HepG2 (cell line): ENCODE measurements at regions not wholly inside any gene's neighbourhood (a gene's known extent, or its start where the extent isn't known, plus 50 kb on each side); places are given as distances from the start of the nearest gene placed in this dataset.

Source experiments
- CBFB ChIP-seq: sonication (generic); formaldehyde crosslinking; IDR thresholded peaks from 2 replicates; pipeline ENCODE4 v1.4.0; 2020; ENCODE audit warnings: missing genetic modification reagents
- HOXA3 ChIP-seq: sonication (generic); formaldehyde crosslinking; IDR thresholded peaks from 2 replicates; pipeline ENCODE4 v1.5.0; 2020; ENCODE audit warnings: missing genetic modification reagents
- KAT7 ChIP-seq: IDR thresholded peaks from 2 replicates; pipeline ENCODE4 v1.6.1; 2018; ENCODE audit warnings: borderline replicate concordance, missing compliant biosample characterization
- NFYB ChIP-seq: sonication (generic); formaldehyde crosslinking; IDR thresholded peaks from 2 replicates; pipeline ENCODE4 v1.4.0; 2020; ENCODE audit warnings: missing genetic modification reagents
- NR3C1 ChIP-seq: sonication (generic); formaldehyde crosslinking; IDR thresholded peaks from 2 replicates; pipeline ENCODE4 v1.4.0; 2020; ENCODE audit warnings: missing genetic modification reagents
- PITX1 ChIP-seq: sonication (generic); formaldehyde crosslinking; IDR thresholded peaks from 2 replicates; pipeline ENCODE4 v1.5.1; 2020; ENCODE audit warnings: mild to moderate bottlenecking, missing genetic modification reagents
- RFXANK ChIP-seq: IDR thresholded peaks from 2 replicates; pipeline ENCODE4 v1.6.1; 2016
- SIN3A ChIP-seq: IDR thresholded peaks from 2 replicates; pipeline ENCODE4 v1.6.1; 2011; ENCODE audit warnings: low read depth, mild to moderate bottlenecking, control low read depth, low read length, borderline replicate concordance
- TAF1 ChIP-seq: sonication (generic); formaldehyde crosslinking; IDR thresholded peaks from 2 replicates; pipeline ENCODE4 v1.4.0; 2020; ENCODE audit warnings: missing genetic modification reagents
- ZBTB34 ChIP-seq: sonication (generic); formaldehyde crosslinking; IDR thresholded peaks from 2 replicates; pipeline ENCODE4 v1.8.0; 2022; ENCODE audit warnings: mild to moderate bottlenecking, missing genetic modification reagents
- ZC3H13 ChIP-seq: sonication (generic); formaldehyde crosslinking; IDR thresholded peaks from 2 replicates; pipeline ENCODE4 v1.8.1; 2023; ENCODE audit warnings: mild to moderate bottlenecking, missing genetic modification reagents, moderate library complexity
- ZMAT5 ChIP-seq: sonication (generic); formaldehyde crosslinking; IDR thresholded peaks from 2 replicates; pipeline ENCODE4 v1.5.0; 2020; ENCODE audit warnings: mild to moderate bottlenecking, low read depth, missing genetic modification reagents, borderline replicate concordance
- ZNF138 ChIP-seq: sonication (generic); formaldehyde crosslinking; IDR thresholded peaks from 2 replicates; pipeline ENCODE4 v1.5.0; 2020; ENCODE audit warnings: mild to moderate bottlenecking, low read depth, missing genetic modification reagents
- ZNF207 ChIP-seq: fragments of 450-650 bp; IDR thresholded peaks from 2 replicates; pipeline ENCODE4 v1.6.1; 2016; ENCODE audit warnings: antibody characterized with exemption, borderline replicate concordance
- ZNF280B ChIP-seq: sonication (generic); formaldehyde crosslinking; IDR thresholded peaks from 2 replicates; pipeline ENCODE4 v1.5.0; 2020; ENCODE audit warnings: missing genetic modification reagents, mild to moderate bottlenecking, borderline replicate concordance
- ZNF296 ChIP-seq: sonication (generic); formaldehyde crosslinking; conservative IDR thresholded peaks from 2 replicates; pipeline ENCODE4 v1.5.0; 2020; ENCODE audit warnings: mild to moderate bottlenecking, missing genetic modification reagents
- ZNF468 ChIP-seq: sonication (generic); formaldehyde crosslinking; IDR thresholded peaks from 2 replicates; pipeline ENCODE4 v1.8.0; 2022; ENCODE audit warnings: mild to moderate bottlenecking, moderate library complexity, missing genetic modification reagents
- ZNF644 ChIP-seq: IDR thresholded peaks from 2 replicates; pipeline ENCODE4 v1.6.1; 2016; ENCODE audit warnings: low read depth
- ZNF709 ChIP-seq: sonication (generic); formaldehyde crosslinking; IDR thresholded peaks from 2 replicates; pipeline ENCODE4 v1.5.0; 2020; ENCODE audit warnings: mild to moderate bottlenecking, missing genetic modification reagents
- ZNF850 ChIP-seq: sonication (generic); formaldehyde crosslinking; conservative IDR thresholded peaks from 2 replicates; pipeline ENCODE4 v1.9.0; 2021; ENCODE audit warnings: mild to moderate bottlenecking, missing genetic modification reagents
- TF ChIP-seq, protein P1 (sequence below): sonication (generic); formaldehyde crosslinking; conservative IDR thresholded peaks from 2 replicates; pipeline ENCODE4 v1.8.0; 2022; ENCODE audit warnings: mild to moderate bottlenecking, moderate library complexity, missing genetic modification reagents
- TF ChIP-seq, protein P2 (sequence below): sonication (generic); formaldehyde crosslinking; IDR thresholded peaks from 2 replicates; pipeline ENCODE4 v1.9.0; 2022; ENCODE audit warnings: missing genetic modification reagents, mild to moderate bottlenecking, borderline replicate concordance
- TF ChIP-seq, protein P3 (sequence below): fragments of 450-650 bp; IDR thresholded peaks from 2 replicates; pipeline ENCODE4 v1.6.1; 2017

DNA sequence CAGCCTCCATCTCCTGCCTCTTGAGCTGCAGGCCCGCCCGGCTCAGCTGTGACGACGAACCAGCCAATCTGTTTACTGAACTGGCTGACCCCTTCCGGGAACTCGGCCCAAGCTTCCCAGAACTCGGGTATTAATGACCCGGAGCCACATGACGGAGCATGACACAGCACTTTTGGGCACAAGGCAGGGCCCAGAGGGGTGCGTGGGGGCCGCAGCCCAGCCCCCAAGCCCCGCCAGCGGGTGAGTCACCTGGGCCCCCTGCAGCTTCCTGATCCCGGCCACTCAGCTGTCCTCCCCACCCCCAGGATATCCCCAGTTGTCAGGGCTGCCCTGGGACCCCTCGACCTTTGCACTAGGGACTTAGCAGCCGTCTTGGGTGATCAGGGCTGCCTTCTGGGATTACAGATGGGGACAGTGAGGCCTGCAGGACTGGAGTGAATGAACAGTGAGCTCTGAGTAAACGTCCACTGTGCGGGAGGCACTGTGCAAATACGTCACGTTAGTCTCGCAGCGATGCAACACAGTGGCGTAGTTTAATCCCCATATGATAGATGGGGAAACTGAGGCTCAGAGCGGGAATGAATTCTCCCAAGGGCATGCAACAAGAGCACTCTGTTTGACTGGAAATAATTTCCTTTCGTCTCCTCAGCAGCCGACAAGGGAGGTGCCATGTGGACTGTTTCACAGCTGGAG is 102.1 kb downstream of the CEBPB start (continued):
- TF ChIP-seq ZNF280B (CRISPR knock-in tag) (peak; percentile 84; the same call in 1 of the 2 replicates), ZNF644 (CRISPR knock-in tag) (peak; percentile 89), NR3C1 (CRISPR knock-in tag) (no peak), ZNF138 (CRISPR knock-in tag) (peak; percentile 98; the same call in 1 of the 2 replicates), ZMAT5 (CRISPR knock-in tag) (no peak), KAT7 (CRISPR knock-in tag) (peak; percentile 98), TAF1 (CRISPR knock-in tag) (peak; percentile 71; the same call in 1 of the 2 replicates), RFXANK (peak; percentile 88; the same call in 1 of the 2 replicates), CBFB (peak; percentile 88), ZNF296 (CRISPR knock-in tag) (no peak), ZNF207 (no peak), ZNF468 (no peak; the same call in 1 of the 2 replicates), ZNF709 (CRISPR knock-in tag) (no peak; the same call in 1 of the 2 replicates), NFYB (CRISPR knock-in tag) (peak; percentile 70), PITX1 (CRISPR knock-in tag) (peak; percentile 98), SIN3A (peak; percentile 66; the same call in 1 of the 2 replicates), ZNF850 (CRISPR knock-in tag) (no peak), ZC3H13 (CRISPR knock-in tag) (peak; percentile 6; the same call in 1 of the 2 replicates), HOXA3 (peak; percentile 97), ZBTB34 (peak; percentile 79)
- TF ChIP-seq, protein P1, sequence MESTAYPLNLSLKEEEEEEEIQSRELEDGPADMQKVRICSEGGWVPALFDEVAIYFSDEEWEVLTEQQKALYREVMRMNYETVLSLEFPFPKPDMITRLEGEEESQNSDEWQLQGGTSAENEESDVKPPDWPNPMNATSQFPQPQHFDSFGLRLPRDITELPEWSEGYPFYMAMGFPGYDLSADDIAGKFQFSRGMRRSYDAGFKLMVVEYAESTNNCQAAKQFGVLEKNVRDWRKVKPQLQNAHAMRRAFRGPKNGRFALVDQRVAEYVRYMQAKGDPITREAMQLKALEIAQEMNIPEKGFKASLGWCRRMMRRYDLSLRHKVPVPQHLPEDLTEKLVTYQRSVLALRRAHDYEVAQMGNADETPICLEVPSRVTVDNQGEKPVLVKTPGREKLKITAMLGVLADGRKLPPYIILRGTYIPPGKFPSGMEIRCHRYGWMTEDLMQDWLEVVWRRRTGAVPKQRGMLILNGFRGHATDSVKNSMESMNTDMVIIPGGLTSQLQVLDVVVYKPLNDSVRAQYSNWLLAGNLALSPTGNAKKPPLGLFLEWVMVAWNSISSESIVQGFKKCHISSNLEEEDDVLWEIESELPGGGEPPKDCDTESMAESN (CRISPR knock-in tag), result peak; percentile 95
- TF ChIP-seq, protein P2, sequence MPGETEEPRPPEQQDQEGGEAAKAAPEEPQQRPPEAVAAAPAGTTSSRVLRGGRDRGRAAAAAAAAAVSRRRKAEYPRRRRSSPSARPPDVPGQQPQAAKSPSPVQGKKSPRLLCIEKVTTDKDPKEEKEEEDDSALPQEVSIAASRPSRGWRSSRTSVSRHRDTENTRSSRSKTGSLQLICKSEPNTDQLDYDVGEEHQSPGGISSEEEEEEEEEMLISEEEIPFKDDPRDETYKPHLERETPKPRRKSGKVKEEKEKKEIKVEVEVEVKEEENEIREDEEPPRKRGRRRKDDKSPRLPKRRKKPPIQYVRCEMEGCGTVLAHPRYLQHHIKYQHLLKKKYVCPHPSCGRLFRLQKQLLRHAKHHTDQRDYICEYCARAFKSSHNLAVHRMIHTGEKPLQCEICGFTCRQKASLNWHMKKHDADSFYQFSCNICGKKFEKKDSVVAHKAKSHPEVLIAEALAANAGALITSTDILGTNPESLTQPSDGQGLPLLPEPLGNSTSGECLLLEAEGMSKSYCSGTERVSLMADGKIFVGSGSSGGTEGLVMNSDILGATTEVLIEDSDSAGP, result peak; percentile 98
- TF ChIP-seq, protein P3, sequence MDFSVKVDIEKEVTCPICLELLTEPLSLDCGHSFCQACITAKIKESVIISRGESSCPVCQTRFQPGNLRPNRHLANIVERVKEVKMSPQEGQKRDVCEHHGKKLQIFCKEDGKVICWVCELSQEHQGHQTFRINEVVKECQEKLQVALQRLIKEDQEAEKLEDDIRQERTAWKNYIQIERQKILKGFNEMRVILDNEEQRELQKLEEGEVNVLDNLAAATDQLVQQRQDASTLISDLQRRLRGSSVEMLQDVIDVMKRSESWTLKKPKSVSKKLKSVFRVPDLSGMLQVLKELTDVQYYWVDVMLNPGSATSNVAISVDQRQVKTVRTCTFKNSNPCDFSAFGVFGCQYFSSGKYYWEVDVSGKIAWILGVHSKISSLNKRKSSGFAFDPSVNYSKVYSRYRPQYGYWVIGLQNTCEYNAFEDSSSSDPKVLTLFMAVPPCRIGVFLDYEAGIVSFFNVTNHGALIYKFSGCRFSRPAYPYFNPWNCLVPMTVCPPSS, result no peak
